ENCODE measurements at regions not wholly inside any gene's neighbourhood (a gene's known extent, or its start where the extent isn't known, plus 50 kb on each side); places are given as distances from the start of the nearest gene placed in this dataset.
"Not testable (repeated sequence)": the region's sequence is repeated elsewhere in the genome, so short reads cannot be mapped to it uniquely, and the experiment has no call there.

GRCh38 chr2:147433822-147434221 is 411.0 kb upstream of the ACVR2A start:
- Mint-ChIP-seq H3K4me1 (peaks cover 2 to 9% of the 10 kb centered on the region in 2 donors), H3K4me3 (no peak overlapping the region), H3K9me3 (peaks cover 0 to 3% (median 0%) of the 10 kb centered on the region in 6 donors), H3K27me3 (ENCODE audit: low read depth in 3 of 3) (peaks cover 0 to 3% (median 0%) of the 10 kb centered on the region in 3 donors), H3K36me3 (peaks cover 0 to 8% (median 0%) of the 10 kb centered on the region in 3 donors), H3K27ac (no peak overlapping the region)
- no peak for DNase-seq

- H3K36me3 Mint-ChIP-seq = peaks cover 0 to 4% (median 0%) of the 10 kb centered on the region in 3 donors
- peaks cover 0 to 1% (median 0%) of the 10 kb centered on the region in 3 donors for H3K27me3 Mint-ChIP-seq (ENCODE audit: low read depth in 3 of 3)
- DNase-seq = no peak
- peaks cover 2 to 12% of the 10 kb centered on the region in 2 donors for H3K4me1 Mint-ChIP-seq
- no peak overlapping the region for H3K4me3 Mint-ChIP-seq
- H3K27ac Mint-ChIP-seq = no peak overlapping the region
- peaks cover 0 to 3% (median 0%) of the 10 kb centered on the region in 6 donors for H3K9me3 Mint-ChIP-seq
Measured at GRCh38 chr2:147430408-147430807, 414.4 kb upstream of the ACVR2A start.

GRCh38 chr2:147428120-147428747 is 416.6 kb upstream of the ACVR2A start:
- H3K27ac Mint-ChIP-seq = no peak overlapping the region
- peaks cover 0 to 2% (median 1%) of the 10 kb centered on the region in 3 donors for H3K27me3 Mint-ChIP-seq (ENCODE audit: low read depth in 3 of 3)
- no peak overlapping the region for H3K4me3 Mint-ChIP-seq
- no peak for DNase-seq
- peaks cover 0 to 3% (median 0%) of the 10 kb centered on the region in 6 donors for H3K9me3 Mint-ChIP-seq
- peaks cover 0 to 4% (median 0%) of the 10 kb centered on the region in 3 donors for H3K36me3 Mint-ChIP-seq
- H3K4me1 Mint-ChIP-seq = peaks cover 2 to 12% of the 10 kb centered on the region in 2 donors

DNA sequence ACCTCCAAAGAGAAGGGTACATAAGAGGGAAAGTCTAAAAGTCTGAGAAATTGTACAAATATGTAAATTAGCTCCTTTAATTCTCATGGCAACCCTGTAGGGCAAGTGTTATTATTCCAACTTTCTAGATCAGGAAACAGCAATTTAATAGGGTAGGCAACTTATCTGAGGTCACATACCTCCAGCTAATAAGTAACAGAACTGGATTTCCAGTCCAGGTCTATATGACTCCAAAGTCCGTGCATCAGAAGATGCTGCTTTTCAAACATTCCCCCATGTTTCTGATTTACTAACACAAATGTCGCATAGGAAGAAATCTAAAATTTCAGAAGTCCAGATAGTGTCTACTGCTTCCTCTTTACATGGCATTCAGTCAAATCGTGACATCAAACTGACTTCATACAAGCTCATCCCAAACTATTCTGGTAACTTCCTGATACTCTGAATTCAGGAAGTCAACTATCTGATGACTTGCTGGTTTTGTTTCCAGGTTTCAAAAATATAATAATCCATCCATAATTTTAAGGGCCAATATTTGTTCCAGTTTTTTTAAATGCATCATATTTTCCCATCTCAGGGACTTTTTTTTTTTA is 419.3 kb upstream of the ACVR2A start:
- Mint-ChIP-seq H3K36me3 (peaks cover 0 to 4% (median 0%) of the 10 kb centered on the region in 3 donors), H3K4me3 (no peak overlapping the region), H3K4me1 (peaks cover 2 to 12% of the 10 kb centered on the region in 2 donors), H3K9me3 (peaks cover 0 to 1% (median 0%) of the 10 kb centered on the region in 6 donors), H3K27ac (no peak overlapping the region), H3K27me3 (ENCODE audit: low read depth in 3 of 3) (peaks cover 0 to 2% (median 0%) of the 10 kb centered on the region in 3 donors)
- DNase-seq = no peak

GRCh38 chr2:147424766-147425165 is 420.1 kb upstream of the ACVR2A start:
- no peak for DNase-seq
- Mint-ChIP-seq H3K9me3 (peaks cover 0 to under 1% (median 0%) of the 10 kb centered on the region in 6 donors), H3K27me3 (ENCODE audit: low read depth in 3 of 3) (peaks cover 0 to 2% (median 0%) of the 10 kb centered on the region in 3 donors), H3K4me3 (no peak overlapping the region), H3K4me1 (peaks cover 2 to 12% of the 10 kb centered on the region in 2 donors), H3K36me3 (peaks cover 0 to 4% (median 0%) of the 10 kb centered on the region in 3 donors), H3K27ac (no peak overlapping the region)

- no peaks in the 10 kb centered on the region for H3K4me1 Mint-ChIP-seq
- no peak overlapping the region for H3K27ac Mint-ChIP-seq
- H3K9me3 Mint-ChIP-seq = peaks cover 0 to 3% (median 0%) of the 10 kb centered on the region in 6 donors
- H3K27me3 Mint-ChIP-seq (ENCODE audit: low read depth in 3 of 3) = peaks cover 0 to 4% (median 3%) of the 10 kb centered on the region in 3 donors
- H3K36me3 Mint-ChIP-seq = peaks cover 0 to 4% (median 0%) of the 10 kb centered on the region in 3 donors
- H3K4me3 Mint-ChIP-seq = no peak overlapping the region
- no peak for DNase-seq
Measured at GRCh38 chr2:147420947-147421675, 423.7 kb upstream of the ACVR2A start.

DNA sequence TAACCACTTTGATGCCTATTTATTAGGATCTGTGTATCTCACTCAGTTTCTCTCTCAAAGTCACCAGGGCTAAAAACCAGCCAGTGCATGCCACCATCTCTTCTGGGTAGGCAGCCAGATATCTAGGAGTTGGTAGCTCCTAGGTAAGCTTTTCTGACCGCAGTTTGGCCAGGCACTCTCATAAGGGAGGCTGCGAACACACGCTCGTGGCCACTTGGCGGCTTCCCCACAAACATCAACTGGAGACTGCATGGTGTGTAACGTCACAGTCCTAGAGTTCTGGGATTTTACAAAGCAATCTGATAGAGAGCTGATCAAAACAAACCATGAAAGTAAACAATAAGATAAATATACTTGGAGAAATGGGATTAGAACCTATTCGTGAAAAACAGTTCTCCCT is 424.3 kb upstream of the ACVR2A start:
- Mint-ChIP-seq H3K9me3 (peaks cover 0 to 3% (median 0%) of the 10 kb centered on the region in 6 donors), H3K27me3 (ENCODE audit: low read depth in 3 of 3) (peaks cover 0 to 4% (median 3%) of the 10 kb centered on the region in 3 donors), H3K4me1 (no peaks in the 10 kb centered on the region), H3K36me3 (peaks cover 0 to 4% (median 0%) of the 10 kb centered on the region in 3 donors), H3K4me3 (no peak overlapping the region), H3K27ac (no peak overlapping the region)
- no peak for DNase-seq

DNA sequence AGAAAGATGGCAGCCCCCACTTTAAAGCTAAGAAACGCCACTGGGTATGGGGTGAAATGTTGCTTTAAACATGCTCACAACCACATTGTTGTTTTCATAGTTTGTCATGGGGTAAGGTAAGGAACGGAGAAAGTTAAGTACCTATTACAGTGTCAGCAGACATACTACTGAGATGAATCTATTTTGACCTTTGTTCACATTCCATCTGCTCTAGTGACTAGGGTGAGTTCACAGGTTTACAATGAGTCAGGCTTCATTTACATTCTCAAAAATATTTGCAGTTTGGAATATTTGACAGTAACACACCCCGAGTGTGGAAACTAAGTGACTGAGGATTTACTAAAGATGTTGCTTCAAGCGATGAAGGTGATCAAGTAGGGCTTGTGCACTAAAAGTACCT is 428.7 kb upstream of the ACVR2A start:
- Mint-ChIP-seq H3K4me3 (no peak overlapping the region), H3K36me3 (peaks cover 0 to 7% (median 4%) of the 10 kb centered on the region in 3 donors), H3K4me1 (no peaks in the 10 kb centered on the region), H3K9me3 (peaks cover 0 to 3% (median 0%) of the 10 kb centered on the region in 6 donors), H3K27me3 (ENCODE audit: low read depth in 3 of 3) (peaks cover 0 to 3% (median 2%) of the 10 kb centered on the region in 3 donors), H3K27ac (no peak overlapping the region)
- DNase-seq = no peak

DNA sequence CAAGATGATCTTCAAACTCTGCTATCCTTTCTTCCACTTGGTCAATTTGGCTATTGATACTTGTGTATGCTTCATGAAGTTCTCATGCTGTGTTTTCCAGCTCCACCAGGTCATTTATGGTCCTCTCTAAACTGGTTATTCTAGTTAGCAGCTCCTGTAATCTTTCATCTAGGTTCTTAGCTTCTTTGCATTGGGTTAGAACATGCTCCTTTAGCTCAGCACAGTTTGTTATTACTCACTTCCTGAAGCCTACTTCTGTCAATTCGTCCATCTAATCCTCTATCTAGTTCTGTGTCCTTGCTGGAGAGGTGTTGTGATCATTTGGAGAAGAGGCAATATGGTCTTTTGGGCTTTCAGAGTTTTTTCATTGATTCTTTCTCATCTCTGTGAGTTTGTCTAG is 430.2 kb upstream of the ACVR2A start:
- not testable (repeated sequence) for H3K27me3 Mint-ChIP-seq (ENCODE audit: low read depth in 3 of 3); H3K9me3 Mint-ChIP-seq; H3K4me3 Mint-ChIP-seq; H3K27ac Mint-ChIP-seq; DNase-seq; H3K4me1 Mint-ChIP-seq
- H3K36me3 Mint-ChIP-seq = peaks cover 0 to 12% (median 4%) of the 10 kb centered on the region in 3 donors

- peaks cover 0 to 8% (median 0%) of the 10 kb centered on the region in 3 donors for H3K36me3 Mint-ChIP-seq
- peaks cover 0 to 2% (median 1%) of the 10 kb centered on the region in 3 donors for H3K27me3 Mint-ChIP-seq (ENCODE audit: low read depth in 3 of 3)
- H3K27ac Mint-ChIP-seq = no peak overlapping the region
- H3K4me1 Mint-ChIP-seq = peaks cover 17 to 22% of the 10 kb centered on the region in 2 donors
- DNase-seq = no peak
- H3K4me3 Mint-ChIP-seq = no peak overlapping the region
- H3K9me3 Mint-ChIP-seq = peaks cover 0 to 3% (median 0%) of the 10 kb centered on the region in 6 donors
Measured at GRCh38 chr2:147408357-147408756, 436.5 kb upstream of the ACVR2A start.

GRCh38 chr2:147405651-147406050 is 439.2 kb upstream of the ACVR2A start:
- peak in 2 of 3 donors; percentile 7 to 9 for DNase-seq
- Mint-ChIP-seq H3K9me3 (peaks cover 0 to 3% (median 0%) of the 10 kb centered on the region in 6 donors), H3K27ac (peak overlapping the region; percentile 5 to 62 (median 32)), H3K4me3 (peak overlapping the region in 4 of 5 donors; percentile 16 to 76 (median 34)), H3K27me3 (ENCODE audit: low read depth in 3 of 3) (peaks cover 0 to 2% (median 1%) of the 10 kb centered on the region in 3 donors), H3K4me1 (peaks cover 17 to 22% of the 10 kb centered on the region in 2 donors), H3K36me3 (peaks cover 0 to under 1% (median 0%) of the 10 kb centered on the region in 3 donors)

- Mint-ChIP-seq H3K4me1 (no peaks in the 10 kb centered on the region), H3K27me3 (ENCODE audit: low read depth in 3 of 3) (no peaks in the 10 kb centered on the region), H3K27ac (no peak overlapping the region), H3K36me3 (peaks cover 0 to 5% (median 3%) of the 10 kb centered on the region in 3 donors), H3K4me3 (no peak overlapping the region), H3K9me3 (no peaks in the 10 kb centered on the region)
- no peak for DNase-seq
Measured at GRCh38 chr2:147398996-147399395, 445.8 kb upstream of the ACVR2A start.

DNA sequence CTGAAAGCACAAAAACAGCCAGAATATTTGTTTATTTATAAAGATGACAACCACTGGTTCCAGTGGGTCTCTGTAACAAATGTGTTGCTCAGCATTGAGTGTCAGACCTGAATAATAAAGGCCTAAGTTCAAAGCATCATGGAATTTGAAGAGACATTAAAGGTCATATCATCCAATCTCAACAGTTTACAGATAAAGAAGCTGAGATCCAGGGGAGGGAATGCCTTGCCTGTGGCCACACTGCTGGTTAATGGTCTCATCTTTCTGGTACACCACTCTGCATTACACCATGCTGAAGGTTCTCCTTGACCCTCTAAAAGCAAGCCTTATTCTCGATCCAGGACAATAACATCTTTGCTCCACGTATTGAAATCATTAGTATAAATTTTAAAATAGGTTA is 446.5 kb upstream of the ACVR2A start:
- Mint-ChIP-seq H3K27ac (no peak overlapping the region), H3K9me3 (no peaks in the 10 kb centered on the region), H3K4me3 (no peak overlapping the region), H3K27me3 (ENCODE audit: low read depth in 3 of 3) (no peaks in the 10 kb centered on the region), H3K4me1 (no peaks in the 10 kb centered on the region), H3K36me3 (peaks cover 0 to 6% (median 3%) of the 10 kb centered on the region in 3 donors)
- DNase-seq = no peak

- Mint-ChIP-seq H3K4me1 (peaks cover 5 to 13% of the 10 kb centered on the region in 2 donors), H3K9me3 (no peaks in the 10 kb centered on the region), H3K27ac (no peak overlapping the region), H3K27me3 (ENCODE audit: low read depth in 3 of 3) (no peaks in the 10 kb centered on the region), H3K36me3 (peaks cover 0 to 6% (median 3%) of the 10 kb centered on the region in 3 donors), H3K4me3 (no peak overlapping the region)
- DNase-seq = no peak
Measured at GRCh38 chr2:147396890-147397289, 447.9 kb upstream of the ACVR2A start.
